HepG2 (cell line): ENCODE measurements at regions not wholly inside any gene's neighbourhood (a gene's known extent, or its start where the extent isn't known, plus 50 kb on each side); places are given as distances from the start of the nearest gene placed in this dataset.

Source experiments
- CCDC6 ChIP-seq: sonication (generic); formaldehyde crosslinking; IDR thresholded peaks from 2 replicates; pipeline ENCODE4 v1.8.1; 2022; ENCODE audit warnings: mild to moderate bottlenecking, missing genetic modification reagents, moderate library complexity
- FIP1L1 ChIP-seq: fragments of 200-400 bp; formaldehyde crosslinking; IDR thresholded peaks from 2 replicates; pipeline ENCODE4 v1.6.1; 2018; ENCODE audit warnings: low read depth, mild to moderate bottlenecking, low read length, moderate library complexity, borderline replicate concordance; ENCODE audit not compliant: insufficient read depth
- FOXA3 ChIP-seq: IDR thresholded peaks from 2 replicates; pipeline ENCODE4 v1.6.1; 2016; ENCODE audit warnings: missing genetic modification reagents, missing compliant biosample characterization
- GATAD1 ChIP-seq: IDR thresholded peaks from 2 replicates; pipeline ENCODE4 v1.6.1; 2016; ENCODE audit warnings: missing genetic modification reagents, missing compliant biosample characterization
- KDM5A ChIP-seq: fragments of 200-600 bp; sonication (generic); IDR thresholded peaks from 2 replicates; pipeline ENCODE4 v1.7.0; 2018; ENCODE audit warnings: antibody characterized with exemption, mild to moderate bottlenecking, low read length, borderline replicate concordance
- KMT2A ChIP-seq: sonication (generic); formaldehyde crosslinking; IDR thresholded peaks from 2 replicates; pipeline ENCODE4 v1.4.0; 2020; ENCODE audit warnings: missing genetic modification reagents
- MAFK ChIP-seq, 2 experiments: IDR thresholded peaks in 1 of 2; conservative IDR thresholded peaks in 1 of 2; 2 replicates each; pipeline ENCODE4 v1.6.1; 2011; ENCODE audit warnings: improper control_type of control experiment in 2 of 2, low read length in 2 of 2
- MTF1 ChIP-seq: sonication (generic); formaldehyde crosslinking; IDR thresholded peaks from 2 replicates; pipeline ENCODE4 v1.5.0; 2020; ENCODE audit warnings: missing genetic modification reagents
- PHF5A ChIP-seq: IDR thresholded peaks from one replicate; pipeline ENCODE4 v1.6.1; 2018; ENCODE audit warnings: low read depth, missing genetic modification reagents; ENCODE audit not compliant: unreplicated experiment
- PLRG1 ChIP-seq: fragments of 450-650 bp; conservative IDR thresholded peaks from 2 replicates; pipeline ENCODE4 v1.6.1; 2016
- RCOR2 ChIP-seq: IDR thresholded peaks from 2 replicates; pipeline ENCODE4 v1.6.1; 2016; ENCODE audit warnings: missing biosample characterization, missing genetic modification reagents
- SMAD1 ChIP-seq: sonication (generic); formaldehyde crosslinking; IDR thresholded peaks from 2 replicates; pipeline ENCODE4 v1.4.0; 2020; ENCODE audit warnings: missing genetic modification reagents, low read depth, mild to moderate bottlenecking, borderline replicate concordance
- SMARCC2 ChIP-seq: fragments of 450-650 bp; IDR thresholded peaks from 2 replicates; pipeline ENCODE4 v1.6.1; 2017; ENCODE audit warnings: antibody characterized with exemption, mild to moderate bottlenecking
- SMARCE1 ChIP-seq: fragments of 450-650 bp; IDR thresholded peaks from 2 replicates; pipeline ENCODE4 v1.6.1; 2017; ENCODE audit warnings: borderline replicate concordance
- SP4 ChIP-seq: sonication (generic); formaldehyde crosslinking; IDR thresholded peaks from 2 replicates; pipeline ENCODE4 v1.8.1; 2023; ENCODE audit warnings: mild to moderate bottlenecking, missing genetic modification reagents
- WIZ ChIP-seq: sonication (generic); formaldehyde crosslinking; IDR thresholded peaks from 2 replicates; pipeline ENCODE4 v1.5.1; 2020; ENCODE audit warnings: mild to moderate bottlenecking, missing genetic modification reagents
- ZC3H13 ChIP-seq: sonication (generic); formaldehyde crosslinking; IDR thresholded peaks from 2 replicates; pipeline ENCODE4 v1.8.1; 2023; ENCODE audit warnings: mild to moderate bottlenecking, missing genetic modification reagents, moderate library complexity
- ZNF264 ChIP-seq: sonication (generic); formaldehyde crosslinking; IDR thresholded peaks from 2 replicates; pipeline ENCODE4 v1.4.0; 2020; ENCODE audit warnings: missing genetic modification reagents
- ZNF629 ChIP-seq: sonication (generic); formaldehyde crosslinking; conservative IDR thresholded peaks from 2 replicates; pipeline ENCODE4 v1.5.0; 2020; ENCODE audit warnings: missing genetic modification reagents
- ZNF766 ChIP-seq: sonication (generic); formaldehyde crosslinking; IDR thresholded peaks from 2 replicates; pipeline ENCODE4 v1.5.0; 2020; ENCODE audit warnings: missing genetic modification reagents, borderline replicate concordance
- TF ChIP-seq, protein P1 (sequence below): sonication (generic); formaldehyde crosslinking; IDR thresholded peaks from 2 replicates; pipeline ENCODE4 v1.4.0; 2020; ENCODE audit warnings: missing genetic modification reagents, mild to moderate bottlenecking, borderline replicate concordance
- TF ChIP-seq, protein P2 (sequence below): sonication (generic); formaldehyde crosslinking; IDR thresholded peaks from 2 replicates; pipeline ENCODE4 v1.5.0; 2020; ENCODE audit warnings: mild to moderate bottlenecking, missing genetic modification reagents
- TF ChIP-seq, protein P3 (sequence below): sonication (generic); formaldehyde crosslinking; IDR thresholded peaks from 2 replicates; pipeline ENCODE4 v1.4.0; 2020; ENCODE audit warnings: missing genetic modification reagents, low read depth, mild to moderate bottlenecking, borderline replicate concordance
- TF ChIP-seq, protein P4 (sequence below): sonication (generic); IDR thresholded peaks from 2 replicates; pipeline ENCODE4 v1.6.1; 2016; ENCODE audit warnings: low read depth, borderline replicate concordance

DNA sequence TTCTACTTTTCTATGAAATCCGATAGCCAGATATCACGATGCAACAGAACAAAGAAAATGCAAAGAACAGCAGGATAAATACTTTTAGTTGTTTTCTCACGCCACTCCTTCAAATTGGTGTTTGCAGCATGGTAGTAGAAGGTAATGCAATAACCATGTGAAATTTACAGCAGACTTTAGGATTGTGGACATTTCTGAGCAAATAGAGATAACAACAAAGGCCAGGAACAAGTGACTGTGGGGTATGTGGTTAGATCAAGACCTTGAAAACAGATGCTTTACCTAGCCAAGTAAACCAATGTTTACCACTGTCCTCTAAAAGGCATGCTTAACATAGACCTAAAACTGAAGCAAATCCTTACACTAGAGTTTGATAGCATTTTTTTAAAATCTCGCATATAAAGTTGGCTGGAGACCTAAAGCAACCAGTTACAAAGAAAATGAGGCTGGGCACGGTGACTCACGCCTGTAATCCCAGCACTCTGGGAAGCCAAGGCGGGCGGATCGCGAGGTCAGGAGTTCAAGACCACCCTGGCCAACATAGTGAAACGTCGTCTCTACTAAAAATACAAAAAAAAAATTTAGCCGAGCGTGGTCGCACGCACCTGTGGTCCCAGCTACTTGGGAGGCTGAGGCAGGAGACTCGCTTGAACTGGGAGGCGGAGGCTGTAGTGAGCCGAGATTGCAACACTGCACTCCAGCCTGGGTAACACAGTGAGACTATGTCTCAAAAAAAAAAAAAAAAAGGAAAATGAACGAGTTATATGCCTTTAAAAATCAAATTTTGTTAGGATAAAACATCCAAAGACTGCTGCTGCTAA lies 123.2 kb upstream of the FOXN3 start (continued):
- TF ChIP-seq FOXA3 (CRISPR knock-in tag) (peak; percentile 85), ZNF629 (CRISPR knock-in tag) (no peak), PHF5A (CRISPR knock-in tag) (no peak), GATAD1 (no peak), PLRG1 (no peak), CCDC6 (no peak), KMT2A (CRISPR knock-in tag) (no peak), RCOR2 (CRISPR knock-in tag) (no peak; the same call in 1 of the 2 replicates), SP4 (CRISPR knock-in tag) (no peak), ZNF264 (no peak), WIZ (no peak), FIP1L1 (no peak), SMARCC2 (no peak), SMARCE1 (no peak), KDM5A (no peak), MAFK (conservative IDR thresholded peaks at IDR 0.05 in 1 of 2, IDR thresholded peaks at IDR 0.05 in 1 of 2; ENCODE audit: low read length in 2 of 2) (no peak), ZNF766 (CRISPR knock-in tag) (no peak), ZC3H13 (CRISPR knock-in tag) (no peak), SMAD1 (CRISPR knock-in tag) (no peak), MTF1 (CRISPR knock-in tag) (no peak)
- TF ChIP-seq, protein P1, sequence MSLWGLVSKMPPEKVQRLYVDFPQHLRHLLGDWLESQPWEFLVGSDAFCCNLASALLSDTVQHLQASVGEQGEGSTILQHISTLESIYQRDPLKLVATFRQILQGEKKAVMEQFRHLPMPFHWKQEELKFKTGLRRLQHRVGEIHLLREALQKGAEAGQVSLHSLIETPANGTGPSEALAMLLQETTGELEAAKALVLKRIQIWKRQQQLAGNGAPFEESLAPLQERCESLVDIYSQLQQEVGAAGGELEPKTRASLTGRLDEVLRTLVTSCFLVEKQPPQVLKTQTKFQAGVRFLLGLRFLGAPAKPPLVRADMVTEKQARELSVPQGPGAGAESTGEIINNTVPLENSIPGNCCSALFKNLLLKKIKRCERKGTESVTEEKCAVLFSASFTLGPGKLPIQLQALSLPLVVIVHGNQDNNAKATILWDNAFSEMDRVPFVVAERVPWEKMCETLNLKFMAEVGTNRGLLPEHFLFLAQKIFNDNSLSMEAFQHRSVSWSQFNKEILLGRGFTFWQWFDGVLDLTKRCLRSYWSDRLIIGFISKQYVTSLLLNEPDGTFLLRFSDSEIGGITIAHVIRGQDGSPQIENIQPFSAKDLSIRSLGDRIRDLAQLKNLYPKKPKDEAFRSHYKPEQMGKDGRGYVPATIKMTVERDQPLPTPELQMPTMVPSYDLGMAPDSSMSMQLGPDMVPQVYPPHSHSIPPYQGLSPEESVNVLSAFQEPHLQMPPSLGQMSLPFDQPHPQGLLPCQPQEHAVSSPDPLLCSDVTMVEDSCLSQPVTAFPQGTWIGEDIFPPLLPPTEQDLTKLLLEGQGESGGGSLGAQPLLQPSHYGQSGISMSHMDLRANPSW: no peak
- TF ChIP-seq, protein P2, sequence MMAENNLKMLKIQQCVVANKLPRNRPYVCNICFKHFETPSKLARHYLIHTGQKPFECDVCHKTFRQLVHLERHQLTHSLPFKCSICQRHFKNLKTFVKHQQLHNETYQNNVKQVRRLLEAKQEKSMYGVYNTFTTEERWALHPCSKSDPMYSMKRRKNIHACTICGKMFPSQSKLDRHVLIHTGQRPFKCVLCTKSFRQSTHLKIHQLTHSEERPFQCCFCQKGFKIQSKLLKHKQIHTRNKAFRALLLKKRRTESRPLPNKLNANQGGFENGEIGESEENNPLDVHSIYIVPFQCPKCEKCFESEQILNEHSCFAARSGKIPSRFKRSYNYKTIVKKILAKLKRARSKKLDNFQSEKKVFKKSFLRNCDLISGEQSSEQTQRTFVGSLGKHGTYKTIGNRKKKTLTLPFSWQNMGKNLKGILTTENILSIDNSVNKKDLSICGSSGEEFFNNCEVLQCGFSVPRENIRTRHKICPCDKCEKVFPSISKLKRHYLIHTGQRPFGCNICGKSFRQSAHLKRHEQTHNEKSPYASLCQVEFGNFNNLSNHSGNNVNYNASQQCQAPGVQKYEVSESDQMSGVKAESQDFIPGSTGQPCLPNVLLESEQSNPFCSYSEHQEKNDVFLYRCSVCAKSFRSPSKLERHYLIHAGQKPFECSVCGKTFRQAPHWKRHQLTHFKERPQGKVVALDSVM (CRISPR knock-in tag): peak; percentile 94
- TF ChIP-seq, protein P3, sequence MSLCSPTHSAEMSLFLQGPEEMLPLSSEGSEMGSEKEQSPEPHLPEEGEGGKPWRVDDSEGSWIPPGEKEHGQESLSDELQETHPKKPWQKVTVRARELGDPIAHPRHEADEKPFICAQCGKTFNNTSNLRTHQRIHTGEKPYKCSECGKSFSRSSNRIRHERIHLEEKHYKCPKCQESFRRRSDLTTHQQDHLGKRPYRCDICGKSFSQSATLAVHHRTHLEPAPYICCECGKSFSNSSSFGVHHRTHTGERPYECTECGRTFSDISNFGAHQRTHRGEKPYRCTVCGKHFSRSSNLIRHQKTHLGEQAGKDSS: 0 out of 2 replicates have a peak, but pooled peaks have one; percentile 44
- TF ChIP-seq, protein P4, sequence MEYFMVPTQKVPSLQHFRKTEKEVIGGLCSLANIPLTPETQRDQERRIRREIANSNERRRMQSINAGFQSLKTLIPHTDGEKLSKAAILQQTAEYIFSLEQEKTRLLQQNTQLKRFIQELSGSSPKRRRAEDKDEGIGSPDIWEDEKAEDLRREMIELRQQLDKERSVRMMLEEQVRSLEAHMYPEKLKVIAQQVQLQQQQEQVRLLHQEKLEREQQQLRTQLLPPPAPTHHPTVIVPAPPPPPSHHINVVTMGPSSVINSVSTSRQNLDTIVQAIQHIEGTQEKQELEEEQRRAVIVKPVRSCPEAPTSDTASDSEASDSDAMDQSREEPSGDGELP: peak; percentile 81
